ENCODE measurements at regions not wholly inside any gene's neighbourhood (a gene's known extent, or its start where the extent isn't known, plus 50 kb on each side); places are given as distances from the start of the nearest gene placed in this dataset.
"Not testable (repeated sequence)": the region's sequence is repeated elsewhere in the genome, so short reads cannot be mapped to it uniquely, and the experiment has no call there.

DNA sequence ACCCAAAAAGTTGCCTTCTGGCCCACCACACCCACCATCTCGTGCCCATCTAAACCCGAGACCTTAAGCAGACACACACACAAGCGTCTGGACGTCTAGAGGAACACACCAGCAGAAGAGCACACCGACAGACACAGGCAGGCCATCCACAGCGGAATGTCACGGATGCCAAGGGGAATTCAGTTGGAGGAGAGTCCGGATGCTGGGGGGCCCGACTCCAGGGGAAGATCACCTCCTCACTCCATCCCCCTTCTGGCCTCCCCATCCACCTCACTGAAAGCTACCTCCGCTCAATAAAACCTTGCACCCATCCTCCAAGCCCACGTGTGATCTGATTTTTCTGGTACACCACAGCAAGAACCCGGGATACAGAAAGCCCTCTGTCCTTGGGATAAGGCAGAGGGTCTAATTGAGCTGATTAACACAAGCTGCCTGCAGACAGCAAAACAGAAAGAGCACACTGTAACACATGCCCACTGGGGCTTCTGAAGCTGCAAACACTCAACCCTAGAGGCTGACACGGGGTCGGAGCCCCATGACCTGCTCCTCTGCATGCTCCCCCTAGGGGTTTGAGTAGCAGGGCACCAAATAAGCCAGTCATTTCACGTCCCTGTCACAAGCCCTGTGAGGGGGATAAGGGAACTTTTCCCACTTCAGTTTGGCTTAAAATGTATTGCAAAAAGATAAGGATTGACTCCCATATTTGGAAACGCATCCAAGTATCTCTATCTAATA lies 339.6 kb upstream of the PCDH10 start:
- H3K4me3 ChIP-seq: no peak overlapping the region
- no peaks in the 10 kb centered on the region for H3K9me3 ChIP-seq
- TF ChIP-seq, protein P1, sequence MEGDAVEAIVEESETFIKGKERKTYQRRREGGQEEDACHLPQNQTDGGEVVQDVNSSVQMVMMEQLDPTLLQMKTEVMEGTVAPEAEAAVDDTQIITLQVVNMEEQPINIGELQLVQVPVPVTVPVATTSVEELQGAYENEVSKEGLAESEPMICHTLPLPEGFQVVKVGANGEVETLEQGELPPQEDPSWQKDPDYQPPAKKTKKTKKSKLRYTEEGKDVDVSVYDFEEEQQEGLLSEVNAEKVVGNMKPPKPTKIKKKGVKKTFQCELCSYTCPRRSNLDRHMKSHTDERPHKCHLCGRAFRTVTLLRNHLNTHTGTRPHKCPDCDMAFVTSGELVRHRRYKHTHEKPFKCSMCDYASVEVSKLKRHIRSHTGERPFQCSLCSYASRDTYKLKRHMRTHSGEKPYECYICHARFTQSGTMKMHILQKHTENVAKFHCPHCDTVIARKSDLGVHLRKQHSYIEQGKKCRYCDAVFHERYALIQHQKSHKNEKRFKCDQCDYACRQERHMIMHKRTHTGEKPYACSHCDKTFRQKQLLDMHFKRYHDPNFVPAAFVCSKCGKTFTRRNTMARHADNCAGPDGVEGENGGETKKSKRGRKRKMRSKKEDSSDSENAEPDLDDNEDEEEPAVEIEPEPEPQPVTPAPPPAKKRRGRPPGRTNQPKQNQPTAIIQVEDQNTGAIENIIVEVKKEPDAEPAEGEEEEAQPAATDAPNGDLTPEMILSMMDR (IDR thresholded peaks at IDR 0.05): no peak
- no peak for TF ChIP-seq POLR2AphosphoS5 (IDR thresholded peaks at IDR 0.05)
- no peak for DNase-seq (ENCODE audit: low spot score in 2 of 2)
- no peaks in the 10 kb centered on the region for H3K36me3 ChIP-seq
- H3K4me1 ChIP-seq: no peaks in the 10 kb centered on the region
- H3K27ac ChIP-seq: no peak overlapping the region
- intact Hi-C loops (cut with DNase I; ENCODE audit: low total_unique reads): no loop called here
- no peaks in the 10 kb centered on the region for H3K27me3 ChIP-seq

DNA sequence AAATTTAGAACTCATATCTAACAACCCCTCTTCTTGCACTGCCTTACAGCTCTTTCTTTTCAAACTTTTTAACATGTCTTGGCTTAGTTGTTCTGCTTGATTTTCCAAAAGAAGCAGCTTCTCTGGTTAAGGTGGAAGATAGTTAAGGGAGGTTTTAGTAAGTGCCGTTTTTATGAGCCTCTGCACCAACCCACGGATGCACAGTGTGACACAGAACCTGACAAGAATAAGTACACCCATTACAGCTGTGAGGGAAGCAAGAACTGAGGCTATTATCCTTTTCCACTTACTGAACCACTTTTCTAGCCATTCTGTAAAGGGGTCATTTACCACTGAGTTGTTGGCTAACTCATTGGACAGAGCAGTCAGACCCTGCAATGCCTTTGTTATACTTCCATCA lies 336.0 kb upstream of the PCDH10 start:
- DNase-seq (ENCODE audit: low spot score in 2 of 2); H3K27ac ChIP-seq; intact Hi-C loops (cut with DNase I; ENCODE audit: low total_unique reads); H3K4me1 ChIP-seq; H3K4me3 ChIP-seq; H3K27me3 ChIP-seq; H3K36me3 ChIP-seq; H3K9me3 ChIP-seq: not testable (repeated sequence)

DNA sequence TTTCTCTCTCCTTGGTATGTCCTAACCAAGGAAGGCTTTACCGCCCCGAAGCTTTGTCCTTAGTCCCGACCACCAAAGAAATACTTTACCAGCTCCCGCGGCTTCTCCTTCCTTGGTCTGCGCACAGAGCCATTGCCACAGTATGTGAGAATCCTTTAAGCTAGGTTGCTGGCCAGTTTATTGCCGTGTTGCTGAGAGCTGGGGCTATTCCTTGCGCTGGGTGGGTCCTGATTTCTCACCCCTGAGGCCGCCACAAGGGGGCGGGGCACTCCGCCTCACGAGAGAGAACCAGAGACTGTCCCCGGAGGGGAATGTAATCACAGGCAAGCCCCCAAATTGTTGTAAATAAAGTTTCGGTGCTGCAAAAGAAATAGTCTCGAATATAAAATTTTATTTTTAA lies 331.0 kb upstream of the PCDH10 start:
- DNase-seq (ENCODE audit: low spot score in 2 of 2): no peak
- TF ChIP-seq POLR2AphosphoS5 (IDR thresholded peaks at IDR 0.05) (no peak), POLR2A (IDR thresholded peaks at IDR 0.05) (no peak)
- TF ChIP-seq, protein P1 (IDR thresholded peaks at IDR 0.05): no peak
- Histone ChIP-seq H3K9me3 (no peaks in the 10 kb centered on the region), H3K4me1 (no peaks in the 10 kb centered on the region), H3K27ac (no peak overlapping the region), H3K36me3 (no peaks in the 10 kb centered on the region), H3K4me3 (no peak overlapping the region), H3K27me3 (no peaks in the 10 kb centered on the region)
- intact Hi-C loops (cut with DNase I; ENCODE audit: low total_unique reads): no loop called here

DNA sequence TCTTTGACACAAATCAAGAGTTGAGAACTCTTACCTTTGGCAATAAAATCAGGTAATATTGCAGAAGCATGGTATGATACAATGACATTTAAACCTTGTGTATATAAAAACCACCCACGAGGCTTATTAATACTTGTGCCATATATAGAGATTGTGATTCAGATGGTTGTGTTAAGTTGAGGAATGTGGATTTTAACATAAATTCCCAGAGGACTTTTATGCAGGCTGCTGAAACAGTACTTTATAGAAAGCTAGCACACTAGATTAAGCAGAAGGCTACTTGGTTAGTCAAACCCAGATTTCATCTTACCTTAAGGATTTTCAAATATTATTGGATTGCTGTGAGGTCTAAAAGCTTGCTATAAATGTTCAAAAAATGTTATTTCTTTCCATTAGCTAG lies 325.7 kb upstream of the PCDH10 start:
- Histone ChIP-seq H3K27me3 (no peaks in the 10 kb centered on the region), H3K36me3 (no peaks in the 10 kb centered on the region), H3K27ac (no peak overlapping the region), H3K4me1 (no peaks in the 10 kb centered on the region), H3K4me3 (no peak overlapping the region), H3K9me3 (no peaks in the 10 kb centered on the region)
- TF ChIP-seq POLR2A (IDR thresholded peaks at IDR 0.05) (no peak), POLR2AphosphoS5 (IDR thresholded peaks at IDR 0.05) (no peak)
- TF ChIP-seq, protein P1 (IDR thresholded peaks at IDR 0.05): no peak
- no peak for DNase-seq (ENCODE audit: low spot score in 2 of 2)
- intact Hi-C loops (cut with DNase I; ENCODE audit: low total_unique reads): no loop called here

DNA sequence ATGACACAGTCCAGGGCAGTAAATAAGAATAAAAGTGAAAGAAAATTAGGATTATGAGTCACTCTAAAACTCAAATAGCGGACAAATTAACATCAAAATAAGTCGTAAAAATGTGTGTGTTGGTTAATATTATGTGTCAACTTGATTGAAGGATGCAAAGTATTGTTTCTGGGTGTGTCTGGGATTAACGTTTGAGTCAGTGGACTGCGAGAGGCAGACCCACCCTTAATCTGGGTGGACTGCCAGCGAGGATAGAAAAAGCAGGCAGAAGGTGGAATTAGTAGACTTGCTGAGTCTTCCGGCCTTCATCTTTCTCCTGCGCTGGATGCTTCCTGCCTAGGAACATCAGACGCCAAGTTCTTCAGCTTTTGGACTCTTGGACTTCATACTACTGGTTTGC lies 324.3 kb upstream of the PCDH10 start:
- Histone ChIP-seq H3K27ac (no peak overlapping the region), H3K36me3 (no peaks in the 10 kb centered on the region), H3K4me1 (no peaks in the 10 kb centered on the region), H3K9me3 (no peaks in the 10 kb centered on the region), H3K27me3 (no peaks in the 10 kb centered on the region), H3K4me3 (no peak overlapping the region)
- intact Hi-C loops (cut with DNase I; ENCODE audit: low total_unique reads): no loop called here
- DNase-seq (ENCODE audit: low spot score in 2 of 2): no peak
- TF ChIP-seq, protein P1 (IDR thresholded peaks at IDR 0.05): no peak
- TF ChIP-seq POLR2A (IDR thresholded peaks at IDR 0.05) (no peak), POLR2AphosphoS5 (IDR thresholded peaks at IDR 0.05) (no peak)

DNA sequence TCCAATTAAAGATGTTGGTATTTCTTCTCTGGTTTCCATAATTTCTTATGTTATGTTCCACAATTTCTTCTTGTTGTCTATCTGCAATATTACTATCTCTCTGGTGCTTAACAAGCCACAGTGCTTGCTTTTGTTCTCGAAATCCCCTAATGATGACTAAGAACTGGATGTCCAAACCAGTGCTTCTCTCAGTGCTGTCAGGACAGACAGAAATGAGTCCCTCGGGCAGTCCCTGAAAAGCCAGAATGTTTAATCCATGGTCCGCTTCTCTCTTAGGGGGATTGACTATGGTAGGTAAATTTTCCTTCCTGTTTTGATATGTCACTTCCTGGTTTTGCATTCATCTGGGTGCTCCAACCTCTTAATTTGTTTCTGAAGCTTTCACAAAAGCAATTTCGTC lies 321.6 kb upstream of the PCDH10 start:
- intact Hi-C loops (cut with DNase I; ENCODE audit: low total_unique reads): no loop called here
- DNase-seq (ENCODE audit: low spot score in 2 of 2): no peak
- H3K4me3 ChIP-seq: no peak overlapping the region
- no peaks in the 10 kb centered on the region for H3K4me1 ChIP-seq
- H3K9me3 ChIP-seq: no peaks in the 10 kb centered on the region
- no peaks in the 10 kb centered on the region for H3K36me3 ChIP-seq
- no peaks in the 10 kb centered on the region for H3K27me3 ChIP-seq
- TF ChIP-seq, protein P1 (IDR thresholded peaks at IDR 0.05): no peak
- TF ChIP-seq POLR2A (IDR thresholded peaks at IDR 0.05) (no peak), POLR2AphosphoS5 (IDR thresholded peaks at IDR 0.05) (no peak)
- no peak overlapping the region for H3K27ac ChIP-seq

Measured in breast epithelium (tissue), 4 donors.